HK-2 (cell line): ENCODE measurements at regions not wholly inside any gene's neighbourhood (a gene's known extent, or its start where the extent isn't known, plus 50 kb on each side); places are given as distances from the start of the nearest gene placed in this dataset.
"Not testable (repeated sequence)": the region's sequence is repeated elsewhere in the genome, so short reads cannot be mapped to it uniquely, and the experiment has no call there.

Experiments
- DNase-seq: peaks from one replicate; pipeline ENCODE4 v3.0.0-alpha.2; 2018; ENCODE audit not compliant: unreplicated experiment

DNA sequence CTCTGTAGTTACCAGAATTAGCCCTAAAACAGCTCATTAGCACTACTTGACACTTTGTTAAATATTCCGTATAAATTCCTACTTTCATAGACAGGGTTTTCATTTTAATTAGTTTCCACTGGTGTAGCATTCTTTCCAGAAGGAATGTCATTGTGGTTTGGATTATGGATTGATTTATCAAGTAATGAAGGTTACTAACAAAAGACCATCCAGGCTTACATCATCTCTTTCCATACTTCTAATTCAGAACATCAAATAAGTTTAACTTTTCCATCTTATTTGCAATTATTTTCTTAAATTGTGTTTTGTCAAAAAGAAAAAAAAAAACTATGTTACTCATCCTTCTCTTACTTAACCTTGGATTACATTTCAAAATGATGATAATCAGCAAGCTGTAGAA is 231.8 kb upstream of the SPOPL start:
- no peak for DNase-seq

DNA sequence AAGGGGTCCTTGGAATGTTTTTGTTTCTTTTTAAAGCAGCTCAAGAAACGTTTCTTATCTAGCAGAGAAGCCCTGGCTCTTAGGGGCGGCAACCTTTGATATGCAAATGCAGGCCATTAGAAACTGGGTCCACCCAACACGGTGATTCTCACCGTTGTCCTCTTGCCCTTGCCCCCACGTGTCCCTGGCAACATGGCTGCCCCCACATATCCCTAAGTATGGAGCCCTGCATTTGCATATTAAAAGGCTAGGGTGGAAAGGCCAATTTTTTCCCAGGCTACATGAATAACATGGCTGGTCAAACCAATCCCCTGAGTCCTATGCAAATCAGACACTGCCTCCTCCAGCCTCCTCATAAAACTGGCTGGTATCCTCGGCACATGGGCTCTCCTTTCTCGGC is 230.1 kb upstream of the SPOPL start:
- DNase-seq: no peak

DNA sequence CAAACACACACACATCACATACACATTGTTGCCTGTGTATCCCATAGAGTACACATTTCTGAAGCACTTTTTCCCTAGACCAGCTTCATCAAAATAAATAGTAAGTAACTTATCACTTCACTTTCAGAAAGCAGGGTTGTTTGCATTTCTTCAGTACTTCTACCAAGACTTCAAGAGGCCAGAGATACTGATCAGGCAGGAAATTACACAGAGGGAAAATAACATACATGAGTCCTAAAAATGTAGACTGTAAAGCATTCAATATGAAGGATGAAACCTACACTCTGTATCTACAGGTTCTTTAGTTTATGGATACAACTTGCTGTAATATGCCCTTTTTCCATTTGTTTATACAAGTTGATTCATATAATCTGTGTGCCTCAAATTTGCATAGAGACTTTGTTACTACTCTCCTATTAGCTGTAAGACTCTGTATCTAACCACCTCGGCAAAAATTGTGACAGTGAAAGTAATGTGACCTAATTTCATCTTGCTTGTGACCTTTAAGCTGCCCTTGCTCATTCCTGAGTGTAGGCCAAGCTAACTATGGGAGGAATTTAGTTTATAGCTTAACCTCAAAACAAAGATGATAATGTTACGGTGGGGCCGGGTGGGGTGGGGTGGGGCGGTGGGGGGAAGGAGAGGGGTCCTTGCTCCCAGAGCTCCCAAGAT is 228.9 kb upstream of the SPOPL start:
- DNase-seq: no peak

DNA sequence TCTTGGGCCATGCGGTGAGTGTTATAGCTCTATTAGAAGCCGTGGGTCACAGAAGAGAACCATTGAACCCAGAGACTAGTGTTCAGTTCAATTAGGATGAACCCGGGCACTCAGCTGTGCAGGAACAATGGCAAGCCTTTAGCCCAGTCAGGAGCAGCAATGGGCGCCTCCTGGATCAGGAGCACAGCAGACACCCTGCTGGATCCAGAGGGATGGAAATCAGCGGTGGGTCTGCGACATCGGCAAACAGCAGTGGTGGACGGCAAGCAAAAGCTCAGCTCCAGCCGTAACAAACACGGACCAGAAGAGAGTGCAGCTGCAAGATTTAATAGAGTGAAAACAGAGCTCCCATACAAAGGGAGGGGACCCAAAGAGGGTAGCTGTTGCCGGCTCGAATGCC is 228.3 kb upstream of the SPOPL start:
- not testable (repeated sequence) for DNase-seq

DNA sequence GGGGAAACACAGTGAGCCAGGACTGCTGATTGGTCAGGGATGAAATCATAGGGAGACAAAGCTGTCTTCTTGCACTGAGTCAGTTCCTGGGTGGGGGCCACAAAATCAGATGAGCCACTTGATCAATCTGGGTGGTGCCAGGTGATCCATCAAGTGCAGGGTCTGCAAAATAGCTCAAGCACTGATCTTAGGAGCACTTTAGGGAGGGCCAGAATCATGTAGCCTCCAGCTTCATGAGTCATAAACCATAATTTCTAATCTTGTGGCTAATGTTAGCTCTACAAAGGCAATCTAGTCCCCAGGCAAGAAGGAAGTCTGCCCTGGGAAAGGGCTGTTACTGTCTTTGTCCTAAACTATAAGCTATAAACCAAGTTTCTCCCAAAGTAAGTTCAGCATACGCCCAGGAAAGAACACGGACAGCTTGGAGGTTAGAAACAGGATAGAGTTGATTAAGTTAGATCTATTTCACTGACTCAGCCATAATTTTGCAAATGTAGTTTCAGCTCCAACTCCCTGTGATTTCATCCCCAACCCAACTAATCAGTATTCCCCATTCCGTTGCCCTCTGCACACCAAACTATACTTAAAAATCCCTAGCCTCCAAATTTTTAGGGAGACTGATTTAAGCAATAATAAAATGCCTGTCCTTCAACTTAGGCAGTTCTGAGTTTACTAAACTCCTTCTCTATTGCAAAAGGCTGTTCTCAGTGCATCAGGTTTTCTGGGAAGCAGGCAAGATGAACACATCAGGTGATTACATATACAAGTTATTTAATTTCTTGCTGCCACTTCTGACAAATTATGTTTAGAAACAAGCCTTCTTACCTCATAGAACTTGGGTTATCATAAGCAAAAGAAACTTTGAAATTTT is 226.9 kb upstream of the SPOPL start:
- DNase-seq: peak; percentile 29

DNA sequence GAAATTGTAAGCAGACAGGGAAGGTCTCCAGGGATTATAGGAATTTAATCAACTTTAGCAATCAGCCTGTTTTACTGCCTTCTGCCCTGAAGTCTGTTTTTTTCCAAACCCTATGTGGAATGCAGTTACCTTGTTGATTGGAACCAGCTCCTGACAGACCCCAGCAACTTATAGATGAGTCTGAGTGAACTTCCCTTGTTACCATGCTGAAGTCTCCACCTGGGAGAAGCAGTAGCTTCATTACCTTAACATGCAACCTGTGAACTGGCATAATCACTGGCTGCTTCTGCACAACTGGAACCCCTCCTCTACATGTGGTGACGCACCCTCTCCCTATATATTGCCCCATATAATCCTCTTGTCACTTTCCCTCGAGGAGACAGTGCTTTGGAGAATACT is 226.3 kb upstream of the SPOPL start:
- no peak for DNase-seq

DNA sequence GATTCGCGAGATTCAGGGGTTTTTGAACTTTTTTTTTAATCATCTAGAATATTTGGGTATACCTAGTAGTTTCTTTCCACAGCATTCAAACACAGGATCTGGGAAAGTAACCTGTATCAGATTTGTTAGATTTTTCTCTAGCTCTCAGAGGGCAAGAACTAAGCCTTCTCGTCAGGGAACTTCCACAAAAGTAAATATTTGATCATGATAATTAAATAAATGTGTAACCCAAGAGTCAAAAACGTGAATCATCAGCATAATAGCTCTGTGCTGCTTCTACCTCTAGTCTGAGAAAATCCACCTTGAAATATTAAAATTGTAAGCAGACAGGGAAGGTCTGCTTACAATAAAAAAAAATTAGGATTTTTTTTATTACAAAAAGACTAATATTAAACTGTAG is 225.7 kb upstream of the SPOPL start:
- DNase-seq: no peak

DNA sequence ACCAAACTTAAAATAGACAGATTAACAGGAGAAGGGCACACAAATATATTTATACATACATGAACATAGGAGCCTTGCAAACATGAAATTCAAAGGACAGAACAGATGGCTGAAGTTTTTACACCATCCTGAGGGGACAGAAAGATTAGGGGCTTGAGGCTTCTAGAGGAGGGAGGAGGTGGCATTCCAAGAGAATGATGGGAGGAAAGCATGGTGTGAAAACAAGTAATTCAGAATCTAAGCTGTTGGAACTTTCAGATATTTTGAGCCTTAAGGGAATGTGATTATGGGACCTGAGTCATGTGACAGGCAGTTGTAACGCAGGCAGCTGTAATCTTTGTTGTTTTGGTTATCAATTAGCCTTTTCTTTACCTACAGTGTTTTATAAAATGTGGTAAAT is 225.2 kb upstream of the SPOPL start:
- DNase-seq: no peak

DNA sequence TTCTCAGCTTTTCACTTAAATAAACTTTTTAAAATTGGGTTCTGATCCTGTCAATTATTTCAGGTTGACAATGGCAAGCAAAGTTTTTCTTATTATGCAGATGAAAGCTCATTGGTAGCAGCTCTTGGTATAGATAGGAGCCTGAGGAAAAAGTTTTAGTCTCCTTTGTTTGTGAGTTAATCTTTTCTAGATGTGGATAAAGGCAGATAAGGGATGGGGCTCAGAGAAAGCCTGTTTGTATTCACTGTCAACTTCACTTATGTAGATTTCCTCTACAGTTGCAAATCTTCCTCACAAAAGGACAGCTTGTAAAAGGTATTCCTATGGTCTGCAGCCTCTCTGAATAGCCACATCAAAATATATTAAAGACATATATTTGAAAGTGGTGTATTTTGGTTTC is 224.5 kb upstream of the SPOPL start:
- no peak for DNase-seq

DNA sequence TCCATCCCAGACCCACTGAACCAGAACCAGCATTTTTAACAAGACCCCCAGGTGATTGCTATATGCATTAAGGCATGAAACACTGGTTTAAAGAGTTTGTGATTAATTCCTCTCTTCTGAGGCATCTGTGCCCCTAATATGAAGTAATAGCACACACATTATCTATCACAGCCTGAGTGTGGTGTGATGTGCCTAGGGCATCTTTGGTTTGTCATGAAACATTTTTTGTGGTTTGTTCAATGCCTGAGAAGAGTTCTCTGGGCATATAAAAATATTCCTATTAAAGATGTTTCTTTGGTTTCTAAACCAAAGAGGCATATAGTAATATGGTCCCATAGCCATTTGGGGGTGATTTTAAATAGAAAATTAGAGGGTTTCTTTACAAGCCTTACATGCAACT is 221.7 kb upstream of the SPOPL start:
- no peak for DNase-seq

DNA sequence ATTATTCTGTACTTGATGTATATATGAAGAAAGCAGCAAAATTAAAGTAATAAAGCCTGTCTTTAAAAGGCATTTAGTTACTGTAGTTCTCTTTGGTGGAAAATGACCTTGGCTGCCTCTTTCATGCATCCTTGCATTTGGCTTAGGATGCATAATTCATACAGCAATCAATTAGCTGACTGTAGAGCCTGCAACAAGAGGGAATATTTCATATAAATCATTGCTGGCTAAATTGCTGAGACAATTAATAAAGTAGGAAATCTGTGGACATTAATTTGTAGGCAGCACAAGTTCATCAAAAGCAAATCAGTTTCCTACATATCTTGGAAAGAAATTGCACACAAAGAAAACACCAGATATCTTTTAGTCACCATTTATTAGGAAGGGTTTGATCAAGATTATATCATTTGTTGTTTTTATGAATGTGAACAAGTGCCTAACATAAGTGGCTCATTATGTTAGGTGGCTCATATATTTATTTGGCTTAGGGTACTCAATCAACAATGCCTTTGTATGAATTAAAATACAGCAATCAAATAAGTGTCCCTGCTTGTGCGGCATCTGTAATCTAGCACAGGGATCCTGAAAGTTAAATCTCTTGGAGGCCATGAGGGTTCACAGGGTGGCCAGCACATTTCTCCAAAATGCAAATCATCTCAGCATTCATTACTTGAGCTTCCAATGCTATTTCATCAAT is 220.4 kb upstream of the SPOPL start:
- DNase-seq: no peak

DNA sequence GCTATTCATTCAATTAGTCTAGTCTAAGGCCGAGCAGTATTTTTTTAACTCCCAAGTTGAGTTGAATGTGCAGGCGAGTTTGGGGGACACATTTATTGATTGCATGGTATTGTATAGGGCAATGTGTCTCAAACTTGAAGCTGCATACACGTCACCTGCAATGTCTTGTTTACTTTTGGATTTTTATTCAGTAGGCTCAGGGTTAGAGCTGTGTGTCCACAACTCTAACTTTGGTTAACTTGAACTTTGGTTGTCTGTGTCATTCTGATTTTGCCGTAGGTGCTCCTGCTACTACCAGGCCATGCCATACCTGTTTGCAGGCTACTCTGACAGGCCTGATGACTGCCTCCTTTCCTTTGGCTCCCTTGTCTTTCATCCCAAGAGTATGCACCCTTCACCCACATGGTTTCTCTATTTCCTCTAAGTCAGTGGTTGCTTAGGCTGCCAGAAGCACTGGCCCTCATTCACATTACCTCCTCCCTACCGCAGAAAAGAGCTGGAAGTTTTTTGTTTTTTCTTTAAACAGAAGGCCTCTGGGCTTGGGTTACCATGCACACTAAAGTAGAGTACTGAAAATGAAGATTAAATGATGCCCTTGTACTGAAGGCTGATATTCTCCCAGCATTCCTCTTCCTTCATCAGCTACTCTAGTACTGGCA is 219.4 kb upstream of the SPOPL start:
- DNase-seq: no peak

DNA sequence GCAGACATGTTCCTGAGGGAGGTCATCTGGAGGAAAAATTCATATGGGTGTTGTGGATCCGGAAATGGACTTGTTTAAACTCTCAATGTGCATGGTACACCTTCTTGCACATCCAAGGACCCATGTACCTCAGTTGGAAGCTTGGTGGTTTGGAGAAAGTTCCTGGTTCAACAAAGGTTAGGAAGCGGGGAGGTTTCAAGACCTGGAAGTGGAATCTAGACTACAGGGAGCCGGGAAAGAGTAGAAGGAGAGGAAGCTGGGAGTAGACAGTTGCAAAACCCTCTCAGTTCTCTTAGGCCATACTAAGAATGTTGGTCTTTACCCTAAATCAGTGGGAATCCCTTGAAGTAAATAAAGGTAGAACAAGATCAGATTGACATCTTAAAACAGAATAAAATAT is 209.8 kb upstream of the SPOPL start:
- DNase-seq: no peak

DNA sequence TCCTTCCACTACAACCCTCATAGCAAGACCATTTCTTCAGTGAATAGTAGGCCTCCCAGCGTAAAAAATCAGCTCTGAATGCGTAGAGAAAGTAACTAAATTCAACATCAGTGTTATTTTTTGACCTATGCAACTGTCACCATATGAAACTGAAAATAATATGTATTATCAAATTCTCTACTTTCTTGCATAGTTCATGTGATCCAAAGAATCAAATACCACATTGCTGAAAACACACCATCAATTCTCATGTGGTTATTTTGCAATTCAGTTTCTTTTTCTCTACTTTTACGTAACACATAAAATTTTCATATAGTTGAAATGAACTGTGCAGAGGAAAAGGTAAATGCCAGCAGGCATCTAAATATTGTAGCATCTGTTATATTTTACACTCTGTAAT is 208.5 kb upstream of the SPOPL start:
- DNase-seq: no peak

DNA sequence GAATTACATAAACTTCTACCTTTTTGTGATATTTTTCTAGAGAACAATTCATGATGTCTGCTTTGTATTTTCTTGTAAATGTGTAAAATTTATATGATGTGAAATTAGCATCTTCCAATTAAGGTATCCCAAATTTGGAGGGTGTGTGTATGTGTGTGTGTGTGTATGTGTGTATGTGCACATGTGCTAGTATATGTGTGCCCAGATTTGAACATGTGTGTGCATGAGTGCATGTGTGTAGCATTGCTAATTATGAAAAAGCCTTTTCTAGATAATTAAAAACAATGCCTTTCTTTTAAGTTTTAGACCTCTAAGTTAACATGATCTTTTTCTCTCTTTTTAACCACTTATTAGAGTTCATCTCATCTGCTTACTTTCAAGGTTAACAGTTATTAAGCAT is 208.0 kb upstream of the SPOPL start:
- DNase-seq: no peak

DNA sequence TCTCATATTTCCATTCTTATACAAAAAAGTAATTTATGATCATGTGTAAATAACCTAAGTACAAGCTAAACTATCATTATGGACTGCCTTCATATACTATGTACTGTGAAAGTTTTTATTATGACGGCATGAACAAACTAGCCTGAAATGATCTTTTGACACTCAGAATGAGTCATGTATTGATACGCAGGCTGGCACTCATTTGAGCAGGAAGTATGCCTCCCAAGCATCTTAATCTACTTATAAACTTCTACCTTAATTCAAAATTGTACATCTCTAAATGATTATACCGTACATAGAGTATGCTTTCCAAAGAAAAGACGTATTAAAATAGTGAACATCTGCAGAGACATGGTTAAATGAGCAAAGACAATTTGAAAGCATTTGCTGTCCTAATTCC is 207.1 kb upstream of the SPOPL start:
- no peak for DNase-seq

DNA sequence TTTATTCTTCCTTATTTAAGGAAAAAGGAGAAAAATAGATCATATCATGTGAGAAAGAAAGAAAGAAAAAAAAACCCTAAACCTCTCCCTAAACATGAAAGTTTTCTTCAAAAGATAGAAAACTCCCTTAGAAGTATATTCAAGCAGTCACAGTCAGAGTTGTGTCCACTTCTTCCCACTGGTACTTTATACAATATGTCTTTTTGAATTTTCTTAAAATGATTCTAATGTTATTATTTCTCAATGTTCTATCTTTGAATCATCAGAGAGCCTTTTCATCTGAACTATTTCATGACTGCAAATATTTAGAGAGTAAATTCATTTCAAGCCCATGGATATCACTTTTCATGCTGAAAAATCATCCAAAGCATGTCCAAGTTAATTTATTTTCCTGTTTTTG is 205.2 kb upstream of the SPOPL start:
- DNase-seq: no peak

DNA sequence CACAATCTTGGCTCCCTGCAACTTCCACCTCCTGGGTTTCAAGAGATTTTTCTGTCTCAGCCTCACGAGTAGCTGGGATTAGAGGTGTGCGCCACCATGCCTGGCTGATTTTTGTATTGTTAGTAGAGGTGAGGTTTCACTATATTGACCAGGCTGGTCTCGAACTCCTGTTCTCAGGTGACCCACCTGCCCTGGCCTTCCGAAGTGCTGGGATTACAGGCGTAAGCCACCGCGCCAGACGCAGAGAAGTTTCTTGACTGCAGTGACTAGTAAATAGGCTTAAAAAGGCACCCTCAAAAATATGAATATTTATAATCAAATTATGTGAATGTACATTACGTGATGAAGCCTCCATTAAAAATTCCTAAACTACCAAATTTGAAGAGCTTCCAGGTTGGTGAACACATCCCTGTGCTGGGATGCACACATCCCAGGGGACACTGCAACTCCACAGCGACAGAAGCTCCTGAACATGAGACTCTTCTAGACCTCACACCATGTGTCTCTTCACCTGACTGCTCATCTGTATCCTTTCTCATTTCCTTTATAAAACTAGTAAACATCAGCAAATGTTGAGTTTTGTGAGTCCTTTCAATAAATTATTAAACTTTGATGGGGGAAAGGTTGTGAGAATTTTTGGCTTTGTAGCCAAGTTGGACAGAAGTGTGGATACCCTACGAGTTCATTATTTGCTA is 203.3 kb upstream of the SPOPL start:
- no peak for DNase-seq

DNA sequence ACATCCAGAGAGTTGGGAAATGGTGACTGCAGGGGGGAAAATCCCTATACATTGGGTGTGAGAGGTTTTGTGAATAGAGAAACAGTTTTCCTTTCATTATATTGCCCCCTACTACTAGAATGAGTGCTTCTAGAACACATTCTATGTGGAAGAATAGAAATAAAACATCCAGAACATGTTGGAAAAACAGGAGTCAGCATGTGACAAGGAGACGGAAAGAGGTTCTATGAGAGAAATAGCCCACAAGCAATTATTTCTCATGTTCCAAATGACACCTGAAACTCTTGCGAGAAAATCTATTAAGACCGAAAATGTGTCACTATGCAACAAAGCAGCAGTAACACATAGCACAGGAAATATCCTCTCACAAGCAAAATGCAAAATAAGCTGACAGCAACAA is 202.7 kb upstream of the SPOPL start:
- DNase-seq: no peak

DNA sequence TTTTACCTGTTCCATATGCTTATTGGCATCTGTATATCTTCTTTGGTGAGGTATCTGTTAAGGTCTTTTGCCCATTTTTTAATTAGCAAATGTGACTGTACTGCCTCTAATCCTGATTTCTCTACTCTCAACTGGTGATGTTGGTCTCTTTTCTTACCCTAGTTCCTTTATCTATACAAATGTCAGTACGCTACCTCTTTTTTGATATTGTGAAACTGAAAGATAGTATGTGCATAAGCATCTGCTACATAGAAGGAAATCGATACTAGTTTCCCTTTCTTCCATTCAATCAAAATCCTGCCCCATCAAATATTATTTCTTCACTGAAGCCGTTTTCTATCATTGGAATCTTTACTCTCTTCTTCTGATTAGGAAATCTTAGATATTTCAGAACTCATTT is 194.9 kb upstream of the SPOPL start:
- DNase-seq: no peak

DNA sequence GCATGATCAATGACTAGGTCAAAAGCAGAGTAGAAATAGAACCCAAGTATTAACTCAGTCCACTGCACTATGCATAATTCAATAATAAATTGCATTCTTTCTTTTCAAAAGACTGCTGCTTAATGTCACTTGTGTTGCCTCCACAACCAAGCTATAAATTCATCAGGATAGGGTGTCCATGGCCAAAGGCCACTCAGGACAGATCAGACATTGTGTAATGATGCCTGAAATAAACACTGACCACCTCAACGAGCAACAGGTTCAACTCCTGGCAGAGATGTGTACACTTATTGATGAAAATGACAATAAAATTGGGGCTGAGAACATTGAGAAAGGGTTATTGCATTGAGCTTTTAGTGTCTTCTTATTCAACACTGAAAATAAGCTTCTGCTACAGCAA is 194.5 kb upstream of the SPOPL start:
- DNase-seq: no peak

DNA sequence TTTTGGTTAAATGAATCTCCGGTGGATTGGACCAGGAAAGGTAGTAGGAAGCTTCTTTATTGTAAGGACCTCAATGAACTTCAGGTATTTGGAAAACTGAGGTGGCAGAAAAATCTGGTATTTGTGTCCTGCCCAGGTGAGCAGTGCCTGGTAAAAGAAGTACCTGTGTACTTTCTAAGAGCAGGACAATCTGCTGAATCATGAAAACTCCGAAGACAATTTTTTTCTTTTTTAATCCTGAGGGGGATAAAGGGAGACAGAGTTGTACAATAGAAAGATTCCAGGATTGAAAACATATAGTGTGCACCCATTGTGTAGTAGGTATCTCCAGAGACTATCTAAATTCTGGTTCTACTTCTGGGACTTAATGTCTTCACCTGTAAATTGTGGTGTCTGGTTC is 191.8 kb upstream of the SPOPL start:
- DNase-seq: no peak
